ENCODE measurements at regions not wholly inside any gene's neighbourhood (a gene's known extent, or its start where the extent isn't known, plus 50 kb on each side); places are given as distances from the start of the nearest gene placed in this dataset.
A peak's percentile ranks its signal among the peaks of the same experiment; 100 is the strongest.

GRCh38 chr17:62870030-62870541 is 62.0 kb upstream of the MARCHF10 start:
- Mint-ChIP-seq H3K27ac (ENCODE audit: unreplicated experiment) (peak overlapping the region; percentile 21), H3K27me3 (ENCODE audit: unreplicated experiment) (peaks cover 3% of the 10 kb centered on the region), H3K4me3 (ENCODE audit: unreplicated experiment) (no peak overlapping the region), H3K36me3 (ENCODE audit: low read depth, unreplicated experiment) (no peaks in the 10 kb centered on the region), H3K4me1 (ENCODE audit: unreplicated experiment) (peaks cover 18% of the 10 kb centered on the region), H3K9me3 (ENCODE audit: unreplicated experiment) (no peaks in the 10 kb centered on the region)
- no peak for DNase-seq (ENCODE audit: low spot score)
- TF ChIP-seq, protein P1, sequence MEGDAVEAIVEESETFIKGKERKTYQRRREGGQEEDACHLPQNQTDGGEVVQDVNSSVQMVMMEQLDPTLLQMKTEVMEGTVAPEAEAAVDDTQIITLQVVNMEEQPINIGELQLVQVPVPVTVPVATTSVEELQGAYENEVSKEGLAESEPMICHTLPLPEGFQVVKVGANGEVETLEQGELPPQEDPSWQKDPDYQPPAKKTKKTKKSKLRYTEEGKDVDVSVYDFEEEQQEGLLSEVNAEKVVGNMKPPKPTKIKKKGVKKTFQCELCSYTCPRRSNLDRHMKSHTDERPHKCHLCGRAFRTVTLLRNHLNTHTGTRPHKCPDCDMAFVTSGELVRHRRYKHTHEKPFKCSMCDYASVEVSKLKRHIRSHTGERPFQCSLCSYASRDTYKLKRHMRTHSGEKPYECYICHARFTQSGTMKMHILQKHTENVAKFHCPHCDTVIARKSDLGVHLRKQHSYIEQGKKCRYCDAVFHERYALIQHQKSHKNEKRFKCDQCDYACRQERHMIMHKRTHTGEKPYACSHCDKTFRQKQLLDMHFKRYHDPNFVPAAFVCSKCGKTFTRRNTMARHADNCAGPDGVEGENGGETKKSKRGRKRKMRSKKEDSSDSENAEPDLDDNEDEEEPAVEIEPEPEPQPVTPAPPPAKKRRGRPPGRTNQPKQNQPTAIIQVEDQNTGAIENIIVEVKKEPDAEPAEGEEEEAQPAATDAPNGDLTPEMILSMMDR (IDR thresholded peaks at IDR 0.05; ENCODE audit: unreplicated experiment), result no peak

GRCh38 chr17:62868723-62869122 is 60.6 kb upstream of the MARCHF10 start:
- no peaks in the 10 kb centered on the region for H3K36me3 Mint-ChIP-seq (ENCODE audit: low read depth, unreplicated experiment)
- TF ChIP-seq, protein P1 (IDR thresholded peaks at IDR 0.05; ENCODE audit: unreplicated experiment), result no peak
- peaks cover 3% of the 10 kb centered on the region for H3K27me3 Mint-ChIP-seq (ENCODE audit: unreplicated experiment)
- no peak overlapping the region for H3K27ac Mint-ChIP-seq (ENCODE audit: unreplicated experiment)
- no peak for DNase-seq (ENCODE audit: low spot score)
- H3K9me3 Mint-ChIP-seq (ENCODE audit: unreplicated experiment), result no peaks in the 10 kb centered on the region
- H3K4me3 Mint-ChIP-seq (ENCODE audit: unreplicated experiment), result no peak overlapping the region
- H3K4me1 Mint-ChIP-seq (ENCODE audit: unreplicated experiment), result peaks cover 13% of the 10 kb centered on the region

DNA sequence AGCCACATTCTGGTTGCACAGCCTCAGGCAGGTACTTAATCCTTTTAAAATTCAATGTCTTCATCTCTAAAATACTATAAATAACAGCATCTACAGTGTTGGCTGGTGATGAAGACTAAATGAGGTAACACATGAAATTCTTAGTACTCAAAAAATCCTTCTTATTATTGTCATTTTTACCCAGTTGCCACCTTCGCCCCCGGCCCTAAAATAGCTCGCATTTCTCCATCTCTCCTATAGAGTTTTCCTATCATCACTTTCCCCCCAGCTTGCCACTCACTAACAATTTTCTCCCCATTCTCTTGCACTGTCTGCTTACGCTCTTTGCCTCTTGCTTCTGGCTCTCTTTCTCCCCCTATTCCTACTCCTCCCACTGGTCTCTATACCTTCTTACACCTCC is 59.9 kb upstream of the MARCHF10 start:
- DNase-seq (ENCODE audit: low spot score), result no peak
- Mint-ChIP-seq H3K4me1 (ENCODE audit: unreplicated experiment) (peaks cover 13% of the 10 kb centered on the region), H3K27ac (ENCODE audit: unreplicated experiment) (no peak overlapping the region), H3K4me3 (ENCODE audit: unreplicated experiment) (no peak overlapping the region), H3K27me3 (ENCODE audit: unreplicated experiment) (peaks cover 3% of the 10 kb centered on the region), H3K9me3 (ENCODE audit: unreplicated experiment) (no peaks in the 10 kb centered on the region), H3K36me3 (ENCODE audit: low read depth, unreplicated experiment) (no peaks in the 10 kb centered on the region)
- TF ChIP-seq, protein P1 (IDR thresholded peaks at IDR 0.05; ENCODE audit: unreplicated experiment), result no peak

DNA sequence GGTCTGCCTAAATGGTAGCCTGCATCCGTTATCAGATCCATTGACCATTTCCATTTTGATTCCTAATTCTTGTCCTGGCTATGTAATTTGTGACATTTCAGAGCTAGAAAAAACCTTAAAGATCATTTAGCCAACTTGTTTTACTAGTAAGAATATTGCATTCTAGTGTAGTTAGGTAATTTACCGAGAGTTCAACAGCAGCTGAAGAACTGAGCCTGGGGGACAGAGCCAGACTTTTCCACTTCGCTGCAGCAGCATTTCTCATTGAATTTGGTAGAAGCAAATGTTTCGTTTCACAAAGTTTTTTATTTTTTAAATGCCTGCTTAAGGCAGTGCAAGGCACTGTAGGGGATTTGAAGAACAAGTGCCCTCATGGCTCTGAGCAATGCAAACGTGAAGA is 59.2 kb upstream of the MARCHF10 start:
- H3K27ac Mint-ChIP-seq (ENCODE audit: unreplicated experiment), result no peak overlapping the region
- H3K36me3 Mint-ChIP-seq (ENCODE audit: low read depth, unreplicated experiment), result no peaks in the 10 kb centered on the region

DNA sequence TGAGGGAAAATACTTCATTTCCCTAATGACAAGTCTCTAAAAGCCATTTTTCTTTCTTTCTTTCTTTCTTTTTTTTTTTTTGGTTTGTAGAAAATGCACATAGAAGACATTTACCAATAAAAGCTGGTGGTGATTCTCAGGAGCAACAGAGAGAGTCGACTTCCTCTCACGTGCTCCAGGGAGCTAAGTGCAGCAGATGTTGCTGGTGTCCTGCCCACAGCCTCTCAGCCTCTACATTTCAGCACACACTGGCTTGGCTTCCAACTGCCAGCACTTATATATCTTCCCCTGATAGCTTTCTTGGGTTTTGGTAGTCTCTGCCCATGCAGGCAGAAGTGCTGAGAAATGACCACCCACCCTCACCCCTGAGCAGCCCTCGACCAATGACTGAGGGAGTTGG is 58.4 kb upstream of the MARCHF10 start:
- TF ChIP-seq, protein P1 (IDR thresholded peaks at IDR 0.05; ENCODE audit: unreplicated experiment), result no peak
- Mint-ChIP-seq H3K4me1 (ENCODE audit: unreplicated experiment) (peaks cover 13% of the 10 kb centered on the region), H3K36me3 (ENCODE audit: low read depth, unreplicated experiment) (no peaks in the 10 kb centered on the region), H3K9me3 (ENCODE audit: unreplicated experiment) (no peaks in the 10 kb centered on the region), H3K4me3 (ENCODE audit: unreplicated experiment) (no peak overlapping the region), H3K27ac (ENCODE audit: unreplicated experiment) (no peak overlapping the region), H3K27me3 (ENCODE audit: unreplicated experiment) (peaks cover 3% of the 10 kb centered on the region)
- no peak for DNase-seq (ENCODE audit: low spot score)

More for the DNA sequence above, 59.2 kb upstream of the MARCHF10 start:
- H3K27me3 Mint-ChIP-seq (ENCODE audit: unreplicated experiment), result peaks cover 3% of the 10 kb centered on the region
- TF ChIP-seq, protein P1 (IDR thresholded peaks at IDR 0.05; ENCODE audit: unreplicated experiment), result no peak
- no peak for DNase-seq (ENCODE audit: low spot score)
- H3K9me3 Mint-ChIP-seq (ENCODE audit: unreplicated experiment), result no peaks in the 10 kb centered on the region
- H3K4me3 Mint-ChIP-seq (ENCODE audit: unreplicated experiment), result no peak overlapping the region
- peaks cover 13% of the 10 kb centered on the region for H3K4me1 Mint-ChIP-seq (ENCODE audit: unreplicated experiment)
